ENCODE measurements at regions not wholly inside any gene's neighbourhood (a gene's known extent, or its start where the extent isn't known, plus 50 kb on each side); places are given as distances from the start of the nearest gene placed in this dataset.

- TF ChIP-seq CTCF (IDR thresholded peaks at IDR 0.05) (no peak), EZH2 (IDR thresholded peaks at IDR 0.05) (no peak)
Observed at GRCh38 chr15:81830520-81830919, 215.3 kb downstream of the MEX3B start.

Measured in neural progenitor cell (in vitro differentiated cells).